Mucosa of stomach (tissue), 1 donor: ENCODE measurements at regions not wholly inside any gene's neighbourhood (a gene's known extent, or its start where the extent isn't known, plus 50 kb on each side); places are given as distances from the start of the nearest gene placed in this dataset.

Experiments used
- H3K27me3 ChIP-seq: one replicate; pipeline ENCODE4 v1.7.0; 2013; ENCODE audit warnings: mild to moderate bottlenecking, low read length; ENCODE audit not compliant: control insufficient read depth, insufficient read depth
- H3K36me3 ChIP-seq: one replicate; pipeline ENCODE4 v1.7.0; 2013; ENCODE audit warnings: low read length; ENCODE audit not compliant: control insufficient read depth, insufficient read depth
- H3K4me1 ChIP-seq: one replicate; pipeline ENCODE4 v1.7.0; 2013; ENCODE audit warnings: mild to moderate bottlenecking, low read length; ENCODE audit not compliant: control insufficient read depth, insufficient read depth
- H3K4me3 ChIP-seq: one replicate; pipeline ENCODE4 v1.7.0; 2013; ENCODE audit warnings: low read length
- H3K9ac ChIP-seq: one replicate; pipeline ENCODE4 v1.7.0; 2013; ENCODE audit warnings: mild to moderate bottlenecking, low read length, moderate library complexity
- H3K9me3 ChIP-seq: one replicate; pipeline ENCODE4 v1.7.0; 2013; ENCODE audit warnings: mild to moderate bottlenecking, low read length, moderate library complexity; ENCODE audit not compliant: control insufficient read depth
- donor health status: Pancreatic carcinoma.

DNA sequence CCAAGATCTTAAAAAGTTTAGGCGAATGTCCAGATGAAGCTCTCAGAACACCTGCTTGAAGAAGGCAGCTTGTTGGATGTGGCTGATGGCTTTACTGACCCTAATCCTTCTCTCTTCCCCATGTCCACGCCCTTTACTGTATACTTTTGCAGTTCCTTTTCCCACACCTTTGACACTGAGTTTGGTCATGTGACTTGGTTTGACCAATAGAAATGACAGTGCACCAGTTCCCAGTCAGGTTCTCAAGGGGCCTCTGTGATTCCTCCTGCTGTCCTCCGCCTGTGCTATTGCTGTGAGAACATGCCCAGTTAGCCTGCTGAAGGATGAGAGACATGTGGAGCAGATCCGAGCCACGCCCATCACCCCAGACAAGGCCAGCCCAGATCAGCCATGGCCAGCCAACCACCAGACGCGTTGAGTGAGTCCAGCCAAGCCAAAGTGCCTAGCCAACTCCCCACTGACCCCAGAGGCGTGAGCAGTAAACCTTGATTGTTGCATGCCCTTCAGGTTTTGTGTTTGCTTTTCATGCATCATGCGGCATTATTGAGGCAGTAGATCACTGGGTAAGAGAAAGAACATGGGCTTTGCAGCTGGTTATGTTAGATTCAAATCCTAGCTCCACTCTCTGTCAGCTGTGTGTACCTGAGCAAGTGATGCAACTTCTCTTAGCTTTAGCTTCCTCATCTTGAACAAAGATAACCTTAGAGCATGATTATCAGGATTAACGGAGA, 258.0 kb upstream of the SIX2 start:
- Histone ChIP-seq H3K4me1 (no peaks in the 10 kb centered on the region), H3K36me3 (no peaks in the 10 kb centered on the region), H3K9me3 (no peaks in the 10 kb centered on the region), H3K9ac (no peak overlapping the region), H3K27me3 (no peaks in the 10 kb centered on the region), H3K4me3 (no peak overlapping the region)

DNA sequence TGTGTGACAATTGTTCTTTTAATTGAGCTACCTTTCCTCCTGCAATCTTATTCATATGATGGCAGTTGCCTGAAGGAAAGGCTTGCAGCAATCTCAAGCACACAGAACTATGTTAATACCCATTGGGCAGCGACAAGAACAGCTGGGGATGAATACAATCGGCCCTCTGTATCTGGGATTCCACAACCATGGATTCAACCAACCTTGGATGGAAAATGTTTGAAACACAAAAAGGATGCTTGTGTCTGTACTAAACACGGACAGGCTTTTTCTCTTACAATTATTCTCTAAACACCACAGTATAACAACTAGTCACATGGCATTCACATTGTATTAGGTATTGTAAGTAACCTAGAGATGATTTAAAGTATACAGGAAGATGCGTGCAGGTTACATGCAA, 256.1 kb upstream of the SIX2 start:
- Histone ChIP-seq H3K9me3 (no peaks in the 10 kb centered on the region), H3K4me3 (no peak overlapping the region), H3K9ac (no peak overlapping the region), H3K4me1 (no peaks in the 10 kb centered on the region), H3K36me3 (no peaks in the 10 kb centered on the region), H3K27me3 (no peaks in the 10 kb centered on the region)

DNA sequence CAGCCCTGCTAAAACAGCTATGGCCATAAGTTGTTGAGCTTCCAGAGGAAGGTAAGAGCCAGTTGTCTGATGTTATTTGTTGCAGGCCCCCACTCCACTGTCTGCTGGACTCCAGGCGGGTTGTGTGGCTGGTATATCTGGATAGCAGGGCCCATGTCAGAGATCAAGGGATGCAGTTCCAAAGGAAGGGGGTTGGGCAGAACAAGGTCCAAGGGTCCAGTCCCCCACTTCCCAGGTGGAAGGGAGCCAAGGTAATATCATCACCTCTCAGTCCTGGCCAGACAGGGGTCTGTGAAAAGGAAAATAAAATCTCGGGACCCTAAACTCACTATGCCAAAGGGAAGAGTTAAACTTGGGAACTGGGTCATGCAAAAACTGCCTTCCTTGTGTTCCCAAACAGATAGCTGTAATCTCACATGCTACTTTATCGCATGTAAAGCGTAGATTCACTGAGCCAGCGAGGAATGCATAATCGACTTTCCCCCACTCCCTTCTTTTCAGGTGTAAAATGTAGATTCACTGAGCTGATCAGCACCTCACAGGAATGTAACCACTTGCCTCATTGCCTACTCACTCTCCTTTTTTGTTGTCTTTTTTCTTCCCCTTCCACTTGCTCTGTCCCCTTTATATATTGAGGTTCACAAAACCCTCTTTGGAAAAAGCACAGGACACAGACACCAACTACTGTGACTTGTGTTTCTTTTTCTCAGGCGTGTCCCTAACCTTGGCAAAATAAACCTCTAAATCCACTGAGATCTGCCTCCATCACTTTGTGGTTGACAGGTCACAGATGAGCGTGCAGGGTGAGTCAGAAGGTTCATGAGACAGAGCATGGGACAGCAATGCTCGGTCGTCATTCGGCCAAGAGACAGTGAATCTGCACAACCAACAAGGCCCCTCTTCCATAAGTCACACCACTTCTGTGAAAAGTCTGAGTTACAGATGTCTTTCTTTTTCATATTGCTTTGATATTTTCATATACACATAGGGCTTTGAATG, 255.3 kb upstream of the SIX2 start:
- H3K4me1 ChIP-seq, result peaks cover 2% of the 10 kb centered on the region
- no peak overlapping the region for H3K4me3 ChIP-seq
- H3K9ac ChIP-seq, result no peak overlapping the region
- no peaks in the 10 kb centered on the region for H3K27me3 ChIP-seq
- no peaks in the 10 kb centered on the region for H3K9me3 ChIP-seq
- H3K36me3 ChIP-seq, result no peaks in the 10 kb centered on the region

DNA sequence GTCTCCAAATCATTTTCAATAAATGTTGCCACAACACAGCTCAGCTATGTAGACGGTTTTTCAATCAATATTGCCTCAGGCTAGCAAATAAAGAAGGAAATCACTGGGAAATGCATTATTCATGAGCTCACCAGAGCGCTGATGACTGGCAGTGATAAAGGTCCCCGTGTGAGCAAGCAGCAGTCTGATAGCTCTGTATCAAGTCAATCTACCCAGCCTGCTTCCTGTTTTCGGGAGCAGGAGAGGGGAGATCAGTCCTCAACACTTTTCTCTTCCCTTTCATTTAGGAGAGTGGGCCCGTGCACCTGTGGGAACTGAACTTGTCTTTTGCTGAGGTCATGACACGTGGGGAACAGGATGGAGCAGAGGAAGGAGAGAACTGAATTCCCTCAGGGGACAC, 253.9 kb upstream of the SIX2 start:
- H3K4me3 ChIP-seq, result no peak overlapping the region

DNA sequence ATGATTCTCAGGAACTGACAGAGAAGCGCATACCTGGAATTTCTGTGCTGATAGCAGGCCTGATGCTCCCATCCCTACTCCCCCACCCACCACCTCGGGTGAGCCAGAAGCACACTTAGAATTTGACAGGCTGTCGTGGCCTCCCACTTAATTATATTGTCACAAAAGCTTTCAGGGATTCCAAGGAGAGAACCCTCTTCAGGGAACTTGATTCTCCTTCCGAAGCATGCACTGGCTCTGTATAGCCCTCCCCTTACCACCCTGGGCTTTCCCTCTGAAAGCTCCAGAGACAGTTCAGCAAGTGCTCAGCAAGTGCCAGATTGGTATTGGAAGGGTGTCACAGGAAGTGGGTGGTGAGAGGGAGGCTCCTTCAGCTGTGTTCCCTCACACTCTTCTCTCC, 252.5 kb upstream of the SIX2 start:
- peaks cover 12% of the 10 kb centered on the region for H3K4me1 ChIP-seq
- no peaks in the 10 kb centered on the region for H3K9me3 ChIP-seq
- no peaks in the 10 kb centered on the region for H3K27me3 ChIP-seq
- H3K4me3 ChIP-seq, result no peak overlapping the region
- H3K36me3 ChIP-seq, result no peaks in the 10 kb centered on the region
- H3K9ac ChIP-seq, result no peak overlapping the region

More for the DNA sequence above, 253.9 kb upstream of the SIX2 start:
- Histone ChIP-seq H3K27me3 (no peaks in the 10 kb centered on the region), H3K4me1 (peaks cover 7% of the 10 kb centered on the region), H3K9ac (no peak overlapping the region), H3K36me3 (no peaks in the 10 kb centered on the region), H3K9me3 (no peaks in the 10 kb centered on the region)

DNA sequence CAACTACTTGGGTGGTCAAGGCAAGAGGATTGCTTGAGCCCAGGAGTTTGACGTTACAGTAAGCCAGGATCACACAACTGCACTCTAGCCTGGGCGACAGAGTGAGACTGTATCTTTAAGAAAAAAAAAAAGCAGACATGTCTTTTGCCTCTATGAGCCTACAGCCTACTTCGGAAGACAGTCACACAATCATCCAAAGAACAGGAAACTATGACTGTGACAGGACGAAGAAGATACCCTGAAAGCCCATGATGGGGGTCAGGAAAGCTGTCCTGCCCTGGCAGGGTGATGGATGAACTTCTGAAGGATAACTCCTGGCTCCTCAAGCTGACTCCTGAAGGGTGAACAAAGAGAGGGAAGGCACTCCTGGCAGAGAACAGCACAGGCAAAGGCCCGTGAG, 251.7 kb upstream of the SIX2 start:
- no peaks in the 10 kb centered on the region for H3K36me3 ChIP-seq
- peaks cover 15% of the 10 kb centered on the region for H3K4me1 ChIP-seq
- H3K9me3 ChIP-seq, result no peaks in the 10 kb centered on the region
- H3K27me3 ChIP-seq, result no peaks in the 10 kb centered on the region
- H3K4me3 ChIP-seq, result no peak overlapping the region
- H3K9ac ChIP-seq, result no peak overlapping the region

DNA sequence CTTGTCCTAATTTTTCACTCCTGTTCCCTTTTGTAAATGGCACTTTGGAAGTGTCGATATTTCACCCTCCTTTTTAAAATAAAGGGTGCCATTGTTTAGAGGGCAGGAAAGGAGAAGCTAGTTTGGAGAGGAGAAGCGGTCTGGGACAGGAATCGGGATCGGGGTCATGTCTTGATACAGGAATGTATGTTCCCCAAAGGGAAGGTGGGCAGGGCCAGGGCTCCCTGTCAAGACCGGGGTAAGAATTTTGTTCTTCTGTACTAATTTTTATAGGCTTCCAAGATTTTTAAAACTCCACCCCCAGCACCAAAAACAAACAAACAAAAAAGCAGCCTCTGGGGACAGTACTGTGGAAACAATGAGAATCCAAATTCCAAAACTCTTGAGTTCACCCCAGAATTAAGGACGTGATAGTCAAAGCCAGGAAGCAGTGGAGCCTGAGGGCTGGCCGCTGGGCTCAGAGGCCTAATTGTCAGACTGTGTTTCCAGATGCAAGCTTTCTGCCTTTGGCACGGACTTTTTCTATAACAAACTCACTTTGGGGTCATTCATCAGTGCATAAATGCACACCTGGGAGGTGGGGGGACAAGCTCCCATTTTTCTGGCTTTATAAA, 250.4 kb upstream of the SIX2 start:
- H3K4me3 ChIP-seq, result no peak overlapping the region
- H3K9ac ChIP-seq, result no peak overlapping the region
- no peaks in the 10 kb centered on the region for H3K36me3 ChIP-seq
- peaks cover 15% of the 10 kb centered on the region for H3K4me1 ChIP-seq
- no peaks in the 10 kb centered on the region for H3K9me3 ChIP-seq
- H3K27me3 ChIP-seq, result no peaks in the 10 kb centered on the region

DNA sequence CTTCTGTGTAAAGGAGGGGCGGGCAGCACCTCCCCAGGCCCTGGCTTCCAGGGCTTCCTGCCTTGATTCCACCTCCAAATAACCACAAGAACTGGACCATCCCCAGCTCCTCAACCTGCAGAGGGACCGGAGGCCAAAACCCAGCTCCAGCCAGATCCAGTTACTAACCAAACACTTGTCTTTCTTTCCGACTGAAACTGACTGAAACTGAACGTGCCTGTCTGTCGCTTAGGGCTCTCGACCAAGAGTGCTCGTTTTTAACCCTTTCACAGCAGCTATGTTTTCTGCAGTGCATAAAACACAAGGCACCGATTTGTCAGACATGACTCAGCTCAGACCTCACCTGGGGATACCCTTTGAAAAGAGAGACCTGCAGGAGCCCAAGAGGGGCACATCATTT, 249.9 kb upstream of the SIX2 start:
- Histone ChIP-seq H3K36me3 (no peaks in the 10 kb centered on the region), H3K9ac (no peak overlapping the region), H3K4me3 (no peak overlapping the region), H3K27me3 (no peaks in the 10 kb centered on the region), H3K4me1 (peaks cover 15% of the 10 kb centered on the region), H3K9me3 (no peaks in the 10 kb centered on the region)

DNA sequence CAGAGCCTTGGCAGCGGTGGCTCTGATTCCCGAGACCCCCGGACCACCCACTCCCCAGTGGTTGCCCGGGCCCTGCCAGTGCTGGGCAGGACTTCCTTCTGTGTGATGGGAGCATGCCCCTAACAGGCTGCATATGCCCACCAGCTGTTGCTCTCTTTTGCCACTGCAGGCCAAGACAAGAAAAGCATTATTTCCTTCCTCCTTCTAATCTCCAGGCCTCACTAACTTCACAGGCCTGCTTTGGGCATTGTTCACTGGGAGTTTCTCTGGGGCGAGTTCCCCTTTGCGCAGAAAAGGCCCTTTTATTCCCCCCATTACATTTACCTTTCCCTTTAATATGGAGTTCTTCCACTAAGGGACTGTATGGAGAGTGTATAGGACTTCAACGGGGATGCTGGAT, 249.1 kb upstream of the SIX2 start:
- Histone ChIP-seq H3K36me3 (no peaks in the 10 kb centered on the region), H3K9me3 (no peaks in the 10 kb centered on the region), H3K27me3 (no peaks in the 10 kb centered on the region), H3K4me3 (no peak overlapping the region), H3K9ac (no peak overlapping the region), H3K4me1 (peaks cover 15% of the 10 kb centered on the region)

DNA sequence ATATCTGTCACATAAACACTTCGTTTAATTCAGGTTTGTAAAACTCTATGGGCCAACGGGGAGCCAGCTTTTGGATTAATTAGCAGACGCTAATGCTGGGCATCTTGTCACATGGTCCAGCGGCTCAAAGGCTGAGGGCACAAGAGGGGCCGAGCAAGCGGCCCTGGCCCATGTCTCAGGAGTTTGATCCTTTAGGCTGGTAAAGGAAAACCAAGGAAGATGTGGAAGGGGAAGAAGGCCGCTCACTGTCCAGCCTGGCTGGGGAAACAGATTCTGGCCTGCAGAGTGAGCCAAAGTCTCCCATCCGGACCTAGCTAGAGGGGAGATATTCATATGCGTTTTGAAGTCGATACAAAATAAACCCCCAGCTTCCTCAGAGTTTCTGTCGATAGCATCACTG, 248.6 kb upstream of the SIX2 start:
- H3K27me3 ChIP-seq, result no peaks in the 10 kb centered on the region
- no peak overlapping the region for H3K9ac ChIP-seq
- no peaks in the 10 kb centered on the region for H3K36me3 ChIP-seq
- H3K9me3 ChIP-seq, result no peaks in the 10 kb centered on the region
- no peak overlapping the region for H3K4me3 ChIP-seq
- peaks cover 15% of the 10 kb centered on the region for H3K4me1 ChIP-seq

DNA sequence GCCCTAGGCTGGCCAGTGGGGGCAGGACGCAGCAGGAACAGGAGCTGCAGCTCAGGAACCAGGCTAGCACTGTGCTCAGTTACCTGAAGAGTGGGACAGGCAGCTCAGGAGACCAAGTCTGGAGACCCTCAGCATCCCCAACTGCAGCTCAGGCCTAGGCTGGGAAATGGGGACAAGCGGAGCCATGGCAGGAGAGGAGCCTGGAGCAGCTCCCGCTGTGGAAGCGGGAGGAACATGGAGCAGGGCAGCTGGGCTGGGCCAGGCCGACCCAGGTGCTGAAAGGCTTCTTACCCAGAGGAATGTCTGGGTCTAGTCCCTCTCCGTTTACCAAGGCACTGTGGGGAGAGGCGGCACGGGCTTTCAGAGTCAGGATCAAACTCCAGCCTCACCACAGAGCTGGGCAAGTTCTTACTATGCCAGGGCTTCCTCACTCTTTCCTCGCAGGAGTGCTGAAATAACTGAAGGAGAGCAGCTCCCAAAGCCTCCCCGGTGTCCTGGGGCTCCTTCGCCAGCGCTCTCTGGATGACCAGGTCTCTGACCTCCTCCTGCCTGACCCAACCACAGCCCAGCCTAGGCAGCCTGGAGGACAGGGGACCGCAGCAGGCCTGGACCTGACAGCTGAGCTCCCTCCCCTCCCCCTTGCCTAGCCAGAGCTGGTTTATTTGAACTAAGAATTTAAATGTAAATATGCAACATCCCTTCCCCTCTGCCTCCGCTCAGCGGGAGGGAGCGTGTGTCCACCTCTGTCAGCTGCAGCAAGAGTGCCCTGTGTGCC, 247.8 kb upstream of the SIX2 start:
- H3K9ac ChIP-seq, result no peak overlapping the region
- H3K27me3 ChIP-seq, result no peaks in the 10 kb centered on the region
- H3K4me3 ChIP-seq, result no peak overlapping the region
- H3K36me3 ChIP-seq, result no peaks in the 10 kb centered on the region
- no peaks in the 10 kb centered on the region for H3K9me3 ChIP-seq
- H3K4me1 ChIP-seq, result peaks cover 15% of the 10 kb centered on the region
